Astrocyte of the cerebellum (primary cell): ENCODE measurements at regions not wholly inside any gene's neighbourhood (a gene's known extent, or its start where the extent isn't known, plus 50 kb on each side); places are given as distances from the start of the nearest gene placed in this dataset.

Experiments used
- DNase-seq: peaks from one replicate; pipeline ENCODE4 v3.0.0-alpha.2; 2011; ENCODE audit warnings: low read depth
- H3K4me3 ChIP-seq: 2 replicates; pipeline ENCODE4 v1.5.1; 2011; ENCODE audit warnings: mild to moderate bottlenecking, low read depth, low read length, moderate library complexity
- CTCF ChIP-seq: IDR thresholded peaks from 2 replicates; pipeline ENCODE4 v1.5.1; 2012; ENCODE audit warnings: low read length, low read depth, moderate library complexity, mild to moderate bottlenecking; ENCODE audit errors: missing control alignments
- in situ Hi-C: cut with HindIII; loops from 2 replicates; pipeline ENCODE4 v1.10.0; 2017; ENCODE audit warnings: low sequenced_read_pairs

GRCh38 chr16:64453646-64454045, 668.2 kb downstream of the CDH11 start:
- H3K4me3 ChIP-seq, result no peak overlapping the region
- no peak for DNase-seq
- no peak for TF ChIP-seq CTCF
- in situ Hi-C loops, result no loop called here

GRCh38 chr16:64452446-64452845, 669.4 kb downstream of the CDH11 start:
- in situ Hi-C loops, result no loop called here
- H3K4me3 ChIP-seq, result no peak overlapping the region
- no peak for DNase-seq
- no peak for TF ChIP-seq CTCF

GRCh38 chr16:64450177-64450576, 671.7 kb downstream of the CDH11 start:
- in situ Hi-C loops, result no loop called here
- TF ChIP-seq CTCF, result no peak
- no peak overlapping the region for H3K4me3 ChIP-seq
- DNase-seq, result no peak

GRCh38 chr16:64449506-64449905, 672.4 kb downstream of the CDH11 start:
- TF ChIP-seq CTCF, result no peak
- no peak overlapping the region for H3K4me3 ChIP-seq
- DNase-seq, result no peak
- in situ Hi-C loops, result no loop called here

- TF ChIP-seq CTCF, result no peak
- in situ Hi-C loops, result no loop called here
- H3K4me3 ChIP-seq, result no peak overlapping the region
- no peak for DNase-seq
Measured at GRCh38 chr16:64445649-64446048, 676.2 kb downstream of the CDH11 start.

- H3K4me3 ChIP-seq, result no peak overlapping the region
- no peak for TF ChIP-seq CTCF
- no peak for DNase-seq
- in situ Hi-C loops, result no loop called here
Measured at GRCh38 chr16:64445245-64445644, 676.6 kb downstream of the CDH11 start.

- H3K4me3 ChIP-seq, result no peak overlapping the region
- no peak for TF ChIP-seq CTCF
- in situ Hi-C loops, result no loop called here
- DNase-seq, result peak; percentile 95
Measured at GRCh38 chr16:64440421-64440831, 681.4 kb downstream of the CDH11 start.
